Fibroblast of lung (primary cell): ENCODE measurements at regions not wholly inside any gene's neighbourhood (a gene's known extent, or its start where the extent isn't known, plus 50 kb on each side); places are given as distances from the start of the nearest gene placed in this dataset.

Experiments used
- EZH2 ChIP-seq: IDR thresholded peaks from 2 replicates; pipeline ENCODE4 v1.5.1; 2012; ENCODE audit warnings: low read length, control low read depth, mild to moderate bottlenecking; ENCODE audit errors: missing control alignments
- TF ChIP-seq, protein P1 (sequence below), 2 donors: IDR thresholded peaks in 1 of 2; conservative IDR thresholded peaks in 1 of 2; 1 replicate in 1 of 2; 2 replicates in 1 of 2; pipeline ENCODE4 v1.5.1; 2011 to 2012; ENCODE audit warnings: low read length in 2 of 2, control low read depth in 1 of 2, inconsistent platforms in 1 of 2, low read depth in 1 of 2, mild to moderate bottlenecking in 1 of 2

DNA sequence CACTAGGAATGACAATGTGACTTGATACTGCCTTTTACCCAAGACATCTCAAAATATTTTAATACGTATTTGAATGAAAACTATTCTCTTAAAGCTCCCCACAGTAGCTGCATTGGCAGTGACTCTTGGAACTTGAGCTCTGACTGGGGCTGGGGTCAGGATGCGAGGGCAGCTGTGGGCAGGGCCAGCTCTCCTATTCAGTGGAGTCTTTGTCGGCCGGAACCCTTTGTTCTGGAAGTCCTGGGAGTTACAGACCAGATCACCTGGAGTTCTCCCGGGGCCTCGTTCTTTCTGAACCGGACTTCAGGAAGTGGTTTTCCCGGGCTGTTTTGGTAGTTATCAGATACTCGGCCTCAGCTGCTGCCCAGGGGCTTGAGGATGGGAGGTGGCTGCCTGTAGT lies 84.9 kb downstream of the NPIPB11 start:
- TF ChIP-seq, protein P1, sequence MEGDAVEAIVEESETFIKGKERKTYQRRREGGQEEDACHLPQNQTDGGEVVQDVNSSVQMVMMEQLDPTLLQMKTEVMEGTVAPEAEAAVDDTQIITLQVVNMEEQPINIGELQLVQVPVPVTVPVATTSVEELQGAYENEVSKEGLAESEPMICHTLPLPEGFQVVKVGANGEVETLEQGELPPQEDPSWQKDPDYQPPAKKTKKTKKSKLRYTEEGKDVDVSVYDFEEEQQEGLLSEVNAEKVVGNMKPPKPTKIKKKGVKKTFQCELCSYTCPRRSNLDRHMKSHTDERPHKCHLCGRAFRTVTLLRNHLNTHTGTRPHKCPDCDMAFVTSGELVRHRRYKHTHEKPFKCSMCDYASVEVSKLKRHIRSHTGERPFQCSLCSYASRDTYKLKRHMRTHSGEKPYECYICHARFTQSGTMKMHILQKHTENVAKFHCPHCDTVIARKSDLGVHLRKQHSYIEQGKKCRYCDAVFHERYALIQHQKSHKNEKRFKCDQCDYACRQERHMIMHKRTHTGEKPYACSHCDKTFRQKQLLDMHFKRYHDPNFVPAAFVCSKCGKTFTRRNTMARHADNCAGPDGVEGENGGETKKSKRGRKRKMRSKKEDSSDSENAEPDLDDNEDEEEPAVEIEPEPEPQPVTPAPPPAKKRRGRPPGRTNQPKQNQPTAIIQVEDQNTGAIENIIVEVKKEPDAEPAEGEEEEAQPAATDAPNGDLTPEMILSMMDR (conservative IDR thresholded peaks at IDR 0.05 in 1 of 2, IDR thresholded peaks at IDR 0.05 in 1 of 2; ENCODE audit: low read depth in 1 of 2, low read length in 2 of 2): no peak
- TF ChIP-seq EZH2: no peak
